GM12874 (cell line): ENCODE measurements at regions not wholly inside any gene's neighbourhood (a gene's known extent, or its start where the extent isn't known, plus 50 kb on each side); places are given as distances from the start of the nearest gene placed in this dataset.

Source experiments
- TF ChIP-seq, protein P1 (sequence below): IDR thresholded peaks from 2 replicates; pipeline ENCODE4 v1.5.1; 2011; ENCODE audit warnings: low read depth, mild to moderate bottlenecking, control low read depth, low read length, moderate library complexity; ENCODE audit not compliant: insufficient read depth

DNA sequence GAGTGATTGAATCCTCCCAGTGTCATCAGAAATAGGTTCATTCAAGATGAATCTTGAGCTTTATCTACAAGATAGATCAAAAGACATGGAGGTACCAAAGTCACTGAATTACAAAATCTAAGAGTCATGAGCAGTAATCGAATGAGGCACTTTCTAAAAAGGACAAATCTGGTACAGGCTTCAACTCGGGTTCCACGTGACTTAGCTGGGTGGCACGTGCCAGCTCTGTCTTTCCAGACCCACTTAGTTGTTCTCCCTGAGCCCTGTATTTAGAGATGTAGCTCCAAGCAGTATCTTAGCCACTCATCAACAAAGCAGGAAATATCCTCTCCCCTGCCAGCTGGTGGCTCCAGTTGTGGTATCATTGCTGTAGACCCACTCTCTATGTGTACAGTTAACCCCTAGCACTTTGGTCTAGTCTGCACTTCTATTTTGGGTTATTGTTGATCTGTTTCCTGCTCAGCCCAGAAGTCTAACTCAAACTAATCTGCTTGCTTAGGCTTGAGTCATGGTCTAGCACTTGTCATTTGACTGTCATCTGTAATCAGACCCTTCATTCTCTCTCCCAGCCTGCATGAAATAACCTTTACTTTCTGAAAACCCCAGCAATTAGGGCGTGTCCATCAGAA is 528.7 kb downstream of the ETS1 start:
- TF ChIP-seq, protein P1, sequence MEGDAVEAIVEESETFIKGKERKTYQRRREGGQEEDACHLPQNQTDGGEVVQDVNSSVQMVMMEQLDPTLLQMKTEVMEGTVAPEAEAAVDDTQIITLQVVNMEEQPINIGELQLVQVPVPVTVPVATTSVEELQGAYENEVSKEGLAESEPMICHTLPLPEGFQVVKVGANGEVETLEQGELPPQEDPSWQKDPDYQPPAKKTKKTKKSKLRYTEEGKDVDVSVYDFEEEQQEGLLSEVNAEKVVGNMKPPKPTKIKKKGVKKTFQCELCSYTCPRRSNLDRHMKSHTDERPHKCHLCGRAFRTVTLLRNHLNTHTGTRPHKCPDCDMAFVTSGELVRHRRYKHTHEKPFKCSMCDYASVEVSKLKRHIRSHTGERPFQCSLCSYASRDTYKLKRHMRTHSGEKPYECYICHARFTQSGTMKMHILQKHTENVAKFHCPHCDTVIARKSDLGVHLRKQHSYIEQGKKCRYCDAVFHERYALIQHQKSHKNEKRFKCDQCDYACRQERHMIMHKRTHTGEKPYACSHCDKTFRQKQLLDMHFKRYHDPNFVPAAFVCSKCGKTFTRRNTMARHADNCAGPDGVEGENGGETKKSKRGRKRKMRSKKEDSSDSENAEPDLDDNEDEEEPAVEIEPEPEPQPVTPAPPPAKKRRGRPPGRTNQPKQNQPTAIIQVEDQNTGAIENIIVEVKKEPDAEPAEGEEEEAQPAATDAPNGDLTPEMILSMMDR: no peak

DNA sequence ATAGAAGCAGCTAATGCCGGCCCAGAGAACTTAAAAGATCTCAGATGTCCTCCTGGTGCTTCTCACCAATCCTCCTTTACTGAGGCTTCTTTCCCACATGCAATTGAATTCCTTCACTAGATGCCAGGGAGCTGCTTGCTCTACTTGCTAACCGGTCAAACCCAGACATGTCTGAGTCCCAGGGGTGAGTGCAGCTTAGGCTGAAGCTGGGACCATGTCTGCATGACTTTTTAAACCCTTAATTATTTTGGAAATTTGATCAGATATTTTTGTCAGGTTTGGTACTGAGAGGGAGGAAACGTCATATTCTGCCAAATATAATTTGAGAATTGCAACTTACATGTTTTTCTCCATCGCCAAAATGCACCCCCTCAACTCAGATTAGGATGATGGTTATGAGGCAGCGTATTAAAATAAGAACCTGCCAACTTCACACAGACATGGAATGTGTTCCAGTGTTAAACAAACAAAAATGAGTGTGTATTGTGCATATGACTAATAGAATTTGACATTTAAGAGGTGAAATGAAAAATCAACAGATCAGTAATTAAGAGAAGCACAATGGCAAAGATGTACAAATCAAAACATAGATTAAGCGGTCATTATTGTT is 529.5 kb downstream of the ETS1 start:
- TF ChIP-seq, protein P1: no peak

GRCh38 chr11:128055576-128056217 is 531.7 kb downstream of the ETS1 start:
- TF ChIP-seq, protein P1: no peak

DNA sequence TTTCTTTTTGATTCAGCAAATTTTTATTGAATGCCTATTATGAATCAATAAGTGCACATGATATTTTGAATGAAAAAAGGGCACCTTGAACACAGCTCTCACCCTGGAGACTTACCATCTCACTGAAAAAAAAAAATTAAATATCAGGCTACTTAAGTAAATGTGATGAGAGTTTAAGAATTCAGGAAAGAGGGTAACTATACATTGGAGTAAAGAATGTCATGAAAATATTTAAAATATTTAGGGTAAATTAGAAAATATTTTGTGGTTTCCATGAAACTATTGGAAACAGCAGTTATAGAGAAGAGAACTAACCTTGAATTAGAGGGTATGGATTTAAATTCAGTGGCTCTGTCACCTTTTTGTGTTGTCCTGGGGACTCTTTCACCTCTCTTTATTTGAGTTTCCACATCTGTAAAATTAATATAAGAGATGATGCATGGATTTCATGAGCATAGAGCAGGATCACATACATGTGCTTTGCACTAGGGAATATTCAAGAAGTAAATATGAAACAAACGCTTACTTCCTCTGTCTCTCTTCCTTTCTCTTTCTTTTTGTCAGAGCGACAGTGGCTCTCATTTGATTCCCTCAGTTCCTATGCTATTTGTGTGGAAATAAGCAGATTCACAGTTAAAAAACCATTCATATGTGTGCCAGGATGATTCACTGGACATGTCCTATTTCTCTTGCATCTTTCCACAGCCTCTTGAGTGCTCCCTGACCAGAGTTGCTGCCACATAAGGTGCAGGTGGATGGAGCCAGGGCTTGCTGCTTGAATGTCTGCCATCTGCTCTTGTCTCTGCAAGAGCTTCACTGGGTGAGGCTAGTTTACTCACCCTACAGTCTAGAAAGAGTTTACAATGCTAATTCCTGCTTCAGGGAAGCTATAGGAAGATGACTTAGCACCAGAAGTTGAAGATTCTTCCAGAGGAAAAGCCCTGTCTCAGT is 533.1 kb downstream of the ETS1 start:
- TF ChIP-seq, protein P1: no peak

DNA sequence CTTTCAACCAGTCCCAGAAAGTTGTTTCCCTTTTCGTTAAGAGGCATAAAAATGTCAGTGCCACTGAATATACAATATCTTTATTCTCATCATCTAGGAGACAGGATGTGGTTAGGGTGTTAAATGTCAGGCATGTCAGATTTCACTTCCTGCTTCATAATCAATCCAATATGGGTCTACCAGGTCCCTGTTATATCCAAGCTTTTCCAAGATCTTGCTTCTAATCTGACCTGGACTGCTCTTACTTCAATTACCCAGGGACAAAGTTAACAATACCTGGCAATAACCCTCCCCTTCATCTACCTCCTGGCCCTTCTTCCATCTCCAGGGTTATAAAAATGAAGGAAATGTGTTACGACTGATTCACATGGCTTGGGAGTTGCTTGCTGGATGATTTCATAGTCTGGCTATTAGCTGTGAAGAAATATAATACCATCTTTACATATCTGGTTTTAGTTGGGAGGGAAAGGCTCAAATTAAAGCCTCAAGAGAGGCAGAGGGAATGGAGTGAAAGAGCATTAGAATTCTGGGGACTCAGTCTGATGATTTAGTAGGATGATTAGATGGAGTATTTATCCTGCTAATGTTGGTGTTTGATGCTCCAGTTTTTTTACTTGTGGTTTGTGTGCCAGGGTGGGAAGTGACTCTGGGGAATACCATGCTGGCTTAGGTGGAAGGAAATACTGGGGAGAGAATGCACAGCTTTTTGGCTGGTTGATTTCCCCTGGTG is 534.3 kb downstream of the ETS1 start:
- TF ChIP-seq, protein P1: no peak

- TF ChIP-seq, protein P1: no peak
Observed at GRCh38 chr11:128048121-128048520, 539.2 kb downstream of the ETS1 start.
